GM21737 (cell line): ENCODE measurements at regions not wholly inside any gene's neighbourhood (a gene's known extent, or its start where the extent isn't known, plus 50 kb on each side); places are given as distances from the start of the nearest gene placed in this dataset.

ENCODE experiments used
- ATAC-seq: cut with Tn5 transposase; IDR thresholded peaks from one replicate; pipeline ENCODE4 v1.9.1; 2021; ENCODE audit warnings: mild to moderate bottlenecking, moderate library complexity; ENCODE audit not compliant: unreplicated experiment

- no peak for ATAC-seq
Observed at GRCh38 chr11:134678744-134679143, 266.7 kb upstream of the B3GAT1 start.

GRCh38 chr11:134677891-134678551 is 266.0 kb upstream of the B3GAT1 start:
- no peak for ATAC-seq

- ATAC-seq = no peak
Observed at GRCh38 chr11:134677397-134677822, 265.4 kb upstream of the B3GAT1 start.

GRCh38 chr11:134676516-134677287 is 264.7 kb upstream of the B3GAT1 start:
- no peak for ATAC-seq

- no peak for ATAC-seq
Observed at GRCh38 chr11:134675983-134676382, 263.9 kb upstream of the B3GAT1 start.

- ATAC-seq = no peak
Observed at GRCh38 chr11:134674974-134675373, 262.9 kb upstream of the B3GAT1 start.

- ATAC-seq = no peak
Observed at GRCh38 chr11:134670961-134671370, 258.9 kb upstream of the B3GAT1 start.

GRCh38 chr11:134670247-134670782 is 258.3 kb upstream of the B3GAT1 start:
- ATAC-seq = no peak

GRCh38 chr11:134669796-134670195 is 257.8 kb upstream of the B3GAT1 start:
- ATAC-seq = no peak

GRCh38 chr11:134668796-134669195 is 256.8 kb upstream of the B3GAT1 start:
- no peak for ATAC-seq

GRCh38 chr11:134668076-134668475 is 256.0 kb upstream of the B3GAT1 start:
- ATAC-seq = no peak

- ATAC-seq = no peak
Observed at GRCh38 chr11:134667505-134667904, 255.5 kb upstream of the B3GAT1 start.

- no peak for ATAC-seq
Observed at GRCh38 chr11:134667175-134667500, 255.1 kb upstream of the B3GAT1 start.

- ATAC-seq = no peak
Observed at GRCh38 chr11:134666273-134667174, 254.5 kb upstream of the B3GAT1 start.

GRCh38 chr11:134665571-134666270 is 253.7 kb upstream of the B3GAT1 start:
- ATAC-seq = no peak

- no peak for ATAC-seq
Observed at GRCh38 chr11:134665188-134665535, 253.1 kb upstream of the B3GAT1 start.

GRCh38 chr11:134664447-134665187 is 252.6 kb upstream of the B3GAT1 start:
- ATAC-seq = no peak

GRCh38 chr11:134663506-134664313 is 251.7 kb upstream of the B3GAT1 start:
- no peak for ATAC-seq
